Erythroblast (primary cell): ENCODE measurements at regions not wholly inside any gene's neighbourhood (a gene's known extent, or its start where the extent isn't known, plus 50 kb on each side); places are given as distances from the start of the nearest gene placed in this dataset.

Experiments
- GATA1 ChIP-seq: IDR thresholded peaks from 2 replicates; pipeline ENCODE4 v1.6.1; 2011; ENCODE audit warnings: low read depth, mild to moderate bottlenecking, control low read depth, low read length, moderate library complexity
- POLR2A ChIP-seq: IDR thresholded peaks from 2 replicates; pipeline ENCODE4 v1.6.1; 2011; ENCODE audit warnings: mild to moderate bottlenecking, low read length

DNA sequence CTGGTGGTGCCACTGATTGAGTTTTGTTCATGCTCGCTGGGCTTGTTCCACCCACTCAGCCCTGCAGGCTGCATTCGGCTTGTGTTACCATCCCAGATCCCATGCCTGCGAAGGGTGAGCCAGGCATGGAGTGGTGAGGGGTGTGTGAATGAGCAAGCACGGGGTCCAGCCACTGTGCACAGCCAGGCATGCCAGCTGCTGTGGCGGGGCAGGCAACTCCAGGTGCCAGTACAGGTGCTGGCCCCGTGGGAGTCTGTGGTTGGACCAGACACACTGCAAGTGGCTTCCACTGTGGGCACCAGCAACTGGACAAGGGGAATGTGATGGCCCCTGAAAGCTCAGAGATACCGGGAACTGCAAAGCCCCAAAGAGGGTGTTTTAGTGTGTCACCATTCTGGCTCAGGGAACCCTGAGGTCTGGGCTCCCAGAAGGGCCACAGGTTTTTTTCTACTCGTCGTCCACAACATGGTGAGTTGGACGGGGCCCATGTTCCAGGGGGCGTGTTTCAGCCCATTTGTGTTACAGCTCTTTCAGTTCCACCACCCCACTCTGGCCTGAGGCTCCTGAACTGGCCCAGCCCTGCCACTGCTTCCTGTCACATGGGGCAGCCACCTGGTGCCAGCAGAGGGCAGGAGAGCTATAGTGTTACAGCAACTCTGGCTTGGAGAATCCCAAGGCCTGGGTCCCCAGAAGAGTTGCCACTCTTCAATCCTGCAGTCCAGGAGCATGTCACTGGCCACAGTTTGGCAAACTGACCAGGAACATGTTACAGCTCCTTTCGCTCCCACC is 217.0 kb upstream of the OBI1 start:
- TF ChIP-seq POLR2A (no peak), GATA1 (no peak)
